ENCODE measurements at regions not wholly inside any gene's neighbourhood (a gene's known extent, or its start where the extent isn't known, plus 50 kb on each side); places are given as distances from the start of the nearest gene placed in this dataset.
"Not testable (repeated sequence)": the region's sequence is repeated elsewhere in the genome, so short reads cannot be mapped to it uniquely, and the experiment has no call there.

DNA sequence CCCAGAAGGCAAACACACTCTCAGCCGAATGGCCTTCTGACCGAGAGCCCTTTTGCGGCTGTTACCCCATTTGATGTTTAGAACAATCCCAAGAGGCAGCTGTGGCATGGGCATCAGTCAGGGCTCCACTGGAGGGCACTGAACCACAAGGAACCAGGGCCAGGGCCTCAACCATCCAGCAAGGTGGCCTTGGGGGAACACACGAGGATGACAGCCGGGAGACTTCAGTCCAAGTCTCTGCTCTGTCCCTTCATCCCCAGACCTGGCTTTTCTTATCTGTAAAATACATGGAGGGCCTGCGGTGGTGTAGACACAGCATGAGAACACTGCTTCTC is 63.6 kb upstream of the INSIG1 start:
- POLR2A ChIA-PET: no interaction called here

DNA sequence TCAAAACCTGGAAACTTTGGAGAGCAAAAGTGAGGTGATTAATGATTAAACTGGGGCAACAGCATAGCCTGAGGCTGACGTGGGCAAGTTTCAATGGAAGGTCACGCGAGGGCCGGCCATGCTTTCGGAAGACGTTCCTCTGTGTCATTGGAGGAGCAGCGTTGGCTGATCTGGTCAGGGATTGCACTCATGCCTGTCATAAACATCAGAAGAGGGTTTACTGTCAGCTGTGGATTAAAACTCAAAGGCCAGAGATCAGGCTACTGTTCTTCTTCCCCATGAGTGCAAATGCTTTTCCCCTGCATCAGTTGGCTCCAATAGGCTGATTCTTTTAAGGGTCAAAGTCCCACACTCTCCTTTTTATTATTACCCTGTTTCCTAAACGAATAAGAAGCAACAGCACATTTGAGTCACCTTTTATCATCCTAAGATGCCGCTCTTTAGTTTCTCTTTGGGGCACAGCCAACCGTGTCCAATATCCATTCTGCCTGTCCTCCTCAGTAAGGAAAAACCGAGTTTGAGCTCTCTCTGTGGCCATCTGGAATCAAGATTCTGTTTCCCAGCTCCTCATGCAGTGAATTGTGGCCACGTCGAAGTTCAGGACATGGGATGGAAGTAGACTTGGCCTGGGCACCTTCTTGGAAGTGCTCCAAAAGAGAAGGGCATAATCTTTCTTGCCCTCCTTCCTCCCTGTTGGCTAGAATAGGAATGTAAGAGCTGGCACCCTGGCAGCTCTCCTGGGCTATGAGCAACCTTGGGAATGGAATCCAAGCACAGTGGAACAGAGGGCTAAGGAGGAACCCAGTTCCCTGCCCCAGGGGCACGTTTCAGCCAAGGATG is 62.5 kb upstream of the INSIG1 start:
- POLR2A ChIA-PET: no interaction called here
- no peak for DNase-seq (ENCODE audit: extremely low spot score)

More for the DNA sequence above, 63.6 kb upstream of the INSIG1 start:
- TF ChIP-seq, protein P1, sequence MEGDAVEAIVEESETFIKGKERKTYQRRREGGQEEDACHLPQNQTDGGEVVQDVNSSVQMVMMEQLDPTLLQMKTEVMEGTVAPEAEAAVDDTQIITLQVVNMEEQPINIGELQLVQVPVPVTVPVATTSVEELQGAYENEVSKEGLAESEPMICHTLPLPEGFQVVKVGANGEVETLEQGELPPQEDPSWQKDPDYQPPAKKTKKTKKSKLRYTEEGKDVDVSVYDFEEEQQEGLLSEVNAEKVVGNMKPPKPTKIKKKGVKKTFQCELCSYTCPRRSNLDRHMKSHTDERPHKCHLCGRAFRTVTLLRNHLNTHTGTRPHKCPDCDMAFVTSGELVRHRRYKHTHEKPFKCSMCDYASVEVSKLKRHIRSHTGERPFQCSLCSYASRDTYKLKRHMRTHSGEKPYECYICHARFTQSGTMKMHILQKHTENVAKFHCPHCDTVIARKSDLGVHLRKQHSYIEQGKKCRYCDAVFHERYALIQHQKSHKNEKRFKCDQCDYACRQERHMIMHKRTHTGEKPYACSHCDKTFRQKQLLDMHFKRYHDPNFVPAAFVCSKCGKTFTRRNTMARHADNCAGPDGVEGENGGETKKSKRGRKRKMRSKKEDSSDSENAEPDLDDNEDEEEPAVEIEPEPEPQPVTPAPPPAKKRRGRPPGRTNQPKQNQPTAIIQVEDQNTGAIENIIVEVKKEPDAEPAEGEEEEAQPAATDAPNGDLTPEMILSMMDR (IDR thresholded peaks at IDR 0.05; ENCODE audit: control extremely low read depth, extremely low read depth, low read depth, missing control alignments): no peak
- no peak for DNase-seq (ENCODE audit: extremely low spot score)
- CTCF ChIA-PET: interaction anchor here (1.3 kb wide), 1 partner anchor 16 kb away, joined by 3 read pairs; no protein-coding TSS in a partner anchor

DNA sequence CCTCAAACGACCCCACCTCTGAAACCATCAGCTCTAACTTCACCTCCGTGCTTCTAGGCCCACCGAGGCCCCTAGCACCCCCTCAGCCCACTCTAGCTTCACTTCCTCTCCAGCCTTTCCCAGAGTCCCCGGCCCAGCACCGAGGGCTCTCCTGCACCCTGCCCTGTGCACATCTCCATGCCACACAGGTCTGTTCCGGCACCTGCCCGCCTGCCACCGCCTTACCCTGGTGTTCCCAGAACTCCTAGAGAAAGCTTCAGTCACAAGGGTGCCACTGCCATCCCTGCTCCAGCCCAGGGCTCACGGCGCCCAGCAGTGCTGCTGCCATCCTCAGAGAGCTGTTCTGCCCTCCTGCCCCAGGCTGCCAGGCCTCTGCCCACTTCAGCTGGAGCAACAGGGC is 61.3 kb upstream of the INSIG1 start:
- TF ChIP-seq, protein P1 (IDR thresholded peaks at IDR 0.05; ENCODE audit: control extremely low read depth, extremely low read depth, low read depth, missing control alignments): no peak
- no peak for DNase-seq (ENCODE audit: extremely low spot score)
- ChIA-PET CTCF (no interaction called here), POLR2A (no interaction called here)

More for the DNA sequence above, 62.5 kb upstream of the INSIG1 start:
- TF ChIP-seq, protein P1 (IDR thresholded peaks at IDR 0.05; ENCODE audit: control extremely low read depth, extremely low read depth, low read depth, missing control alignments): no peak
- CTCF ChIA-PET: no interaction called here

DNA sequence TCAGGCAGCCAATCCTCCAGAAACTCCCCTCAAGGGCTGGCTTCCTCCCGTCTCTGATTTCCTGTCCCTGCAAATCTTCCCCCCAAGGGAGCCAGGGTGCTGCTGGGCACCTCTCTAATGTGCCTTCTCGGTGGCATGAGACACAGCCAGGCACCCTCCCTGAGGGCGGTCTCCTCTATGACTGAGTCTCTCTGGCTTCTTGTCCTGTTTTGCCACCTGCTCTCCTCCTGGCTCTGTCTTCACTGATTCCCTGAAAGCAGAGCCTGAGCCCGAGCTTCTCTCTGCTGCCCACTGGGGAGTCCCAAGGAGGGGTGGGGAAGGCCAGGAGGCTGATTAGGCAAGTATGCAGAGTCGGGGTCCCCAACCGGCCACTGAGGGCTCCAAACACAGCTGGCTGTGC is 60.4 kb upstream of the INSIG1 start:
- CTCF ChIA-PET: interaction anchor here (1.6 kb wide), 1 partner anchor 10 kb away, joined by 3 read pairs; no protein-coding TSS in a partner anchor

DNA sequence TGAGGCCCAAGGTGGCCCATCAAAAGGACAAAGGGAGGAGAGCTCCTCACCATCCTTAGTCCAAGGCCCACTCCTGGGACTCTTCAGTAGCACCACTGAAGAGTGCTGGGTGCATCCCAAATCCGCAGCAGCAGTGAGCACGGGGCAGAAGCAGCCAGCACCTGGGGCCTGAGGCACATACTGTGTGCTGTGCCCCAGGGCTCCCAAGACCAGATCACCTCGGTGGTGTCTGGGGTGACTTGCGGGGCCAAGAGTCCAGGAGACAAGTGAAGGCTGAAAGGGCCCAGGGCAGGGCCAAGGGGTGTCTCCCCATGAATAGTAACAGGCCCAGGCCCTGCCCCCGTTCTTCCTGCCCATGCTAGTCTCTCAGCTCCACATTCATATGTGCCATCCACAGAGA is 59.9 kb upstream of the INSIG1 start:
- ChIA-PET CTCF (interaction anchor here (1.6 kb wide), 2 partner anchors 10 to 310 kb away, joined by 3 to 6 read pairs; no protein-coding TSS in a partner anchor), POLR2A (interaction anchor here (2.1 kb wide), 1 partner anchor 32 kb away, joined by 5 read pairs; no protein-coding TSS in a partner anchor)
- DNase-seq (ENCODE audit: extremely low spot score): no peak
- TF ChIP-seq, protein P1 (IDR thresholded peaks at IDR 0.05; ENCODE audit: control extremely low read depth, extremely low read depth, low read depth, missing control alignments): no peak

More for the DNA sequence above, 60.4 kb upstream of the INSIG1 start:
- POLR2A ChIA-PET: interaction anchor here (2.1 kb wide), 1 partner anchor 31 kb away, joined by 5 read pairs; no protein-coding TSS in a partner anchor
- TF ChIP-seq, protein P1 (IDR thresholded peaks at IDR 0.05; ENCODE audit: control extremely low read depth, extremely low read depth, low read depth, missing control alignments): no peak
- no peak for DNase-seq (ENCODE audit: extremely low spot score)

DNA sequence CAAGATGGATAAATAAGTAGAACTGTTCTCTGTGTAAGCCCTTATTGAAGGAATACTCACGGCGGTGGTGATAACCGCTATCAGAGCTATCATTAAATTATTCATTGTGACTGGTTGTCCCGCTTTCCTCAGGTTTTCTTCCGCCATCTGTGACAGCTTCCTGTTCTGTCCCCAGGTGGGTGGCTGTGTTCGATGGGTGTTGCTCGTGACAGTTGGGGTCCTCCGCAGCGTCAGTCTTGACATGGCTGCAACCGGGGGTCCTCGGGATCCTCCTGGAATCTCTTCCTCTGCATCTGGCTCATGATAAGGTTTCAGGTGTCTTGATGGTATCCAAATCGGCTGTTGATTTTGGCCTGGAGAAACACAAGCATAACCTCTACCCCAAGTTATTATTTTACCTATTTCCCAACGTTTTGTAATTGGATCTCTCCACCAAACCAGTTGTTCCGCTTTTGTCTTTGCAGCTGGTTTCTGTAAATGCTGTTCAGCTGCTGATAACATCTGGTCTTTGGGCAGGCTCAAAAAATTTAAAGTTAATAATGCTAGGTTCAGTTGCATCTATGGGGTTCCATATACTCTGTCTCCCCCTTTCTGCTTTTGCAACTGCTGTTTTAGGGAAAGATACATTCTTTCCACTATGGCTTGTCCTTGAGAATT is 58.1 kb upstream of the INSIG1 start:
- TF ChIP-seq, protein P1 (IDR thresholded peaks at IDR 0.05; ENCODE audit: control extremely low read depth, extremely low read depth, low read depth, missing control alignments): peak; percentile 6
- CTCF ChIA-PET: interaction anchor here (1.6 kb wide), 1 partner anchor 312 kb away, joined by 6 read pairs; no protein-coding TSS in a partner anchor
- POLR2A ChIA-PET: interaction anchor here (2.1 kb wide), 1 partner anchor 34 kb away, joined by 5 read pairs; no protein-coding TSS in a partner anchor
- DNase-seq (ENCODE audit: extremely low spot score): not testable (repeated sequence)

Measured in GM10248 (cell line).